ENCODE measurements at regions not wholly inside any gene's neighbourhood (a gene's known extent, or its start where the extent isn't known, plus 50 kb on each side); places are given as distances from the start of the nearest gene placed in this dataset.

DNA sequence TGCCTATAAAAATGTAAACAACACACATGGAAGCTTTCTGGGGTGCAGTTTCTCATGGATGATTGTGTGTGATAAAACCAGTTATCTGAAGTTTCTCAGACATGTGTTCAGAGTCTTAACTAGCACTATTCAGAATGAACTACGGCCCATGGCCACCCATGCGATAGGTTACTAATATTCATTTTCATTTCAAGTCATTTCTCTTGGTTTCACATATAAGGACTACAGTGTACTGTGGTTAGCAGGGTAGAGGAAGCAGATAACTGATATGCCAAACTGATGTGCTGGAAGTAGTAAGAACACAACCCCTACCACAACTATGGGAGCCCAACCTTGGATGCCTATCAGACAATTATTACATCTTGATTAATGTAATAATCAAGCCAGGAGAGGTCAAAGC lies 372.1 kb downstream of the DTWD2 start:
- FAIRE-seq: no peak
- POLR2A ChIA-PET: no interaction called here
- TF ChIP-seq, protein P1, sequence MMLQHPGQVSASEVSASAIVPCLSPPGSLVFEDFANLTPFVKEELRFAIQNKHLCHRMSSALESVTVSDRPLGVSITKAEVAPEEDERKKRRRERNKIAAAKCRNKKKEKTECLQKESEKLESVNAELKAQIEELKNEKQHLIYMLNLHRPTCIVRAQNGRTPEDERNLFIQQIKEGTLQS (IDR thresholded peaks at IDR 0.05; ENCODE audit: borderline replicate concordance, extremely low read depth, low read depth, low read length): no peak
- TF ChIP-seq PAX5 (IDR thresholded peaks at IDR 0.05; ENCODE audit: borderline replicate concordance, low read depth, low read length) (no peak), MYC (IDR thresholded peaks at IDR 0.05; ENCODE audit: insufficient read depth, insufficient read length, insufficient replicate concordance, low read length, severe bottlenecking) (no peak), RAD51 (IDR thresholded peaks at IDR 0.05) (no peak), YBX1 (IDR thresholded peaks at IDR 0.05) (no peak), DPF2 (IDR thresholded peaks at IDR 0.05) (no peak), MXI1 (IDR thresholded peaks at IDR 0.05; ENCODE audit: low read depth, low read length) (no peak), CHD4 (IDR thresholded peaks at IDR 0.05) (no peak), IKZF1 (conservative IDR thresholded peaks at IDR 0.05) (no peak), SRF (IDR thresholded peaks at IDR 0.05; ENCODE audit: low read depth in 2 of 2, low read length in 2 of 2) (no peak), JUNB (IDR thresholded peaks at IDR 0.05) (no peak), ASH2L (IDR thresholded peaks at IDR 0.05; ENCODE audit: borderline replicate concordance, low read depth) (no peak), YY1 (IDR thresholded peaks at IDR 0.05; ENCODE audit: low read depth, low read length) (no peak), MTA3 (IDR thresholded peaks at IDR 0.05; ENCODE audit: borderline replicate concordance, low read length) (no peak)
- TF ChIP-seq, protein P2, sequence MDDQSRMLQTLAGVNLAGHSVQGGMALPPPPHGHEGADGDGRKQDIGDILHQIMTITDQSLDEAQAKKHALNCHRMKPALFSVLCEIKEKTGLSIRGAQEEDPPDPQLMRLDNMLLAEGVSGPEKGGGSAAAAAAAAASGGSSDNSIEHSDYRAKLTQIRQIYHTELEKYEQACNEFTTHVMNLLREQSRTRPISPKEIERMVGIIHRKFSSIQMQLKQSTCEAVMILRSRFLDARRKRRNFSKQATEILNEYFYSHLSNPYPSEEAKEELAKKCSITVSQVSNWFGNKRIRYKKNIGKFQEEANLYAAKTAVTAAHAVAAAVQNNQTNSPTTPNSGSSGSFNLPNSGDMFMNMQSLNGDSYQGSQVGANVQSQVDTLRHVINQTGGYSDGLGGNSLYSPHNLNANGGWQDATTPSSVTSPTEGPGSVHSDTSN (IDR thresholded peaks at IDR 0.05; ENCODE audit: insufficient replicate concordance, low read depth, low read length): no peak
- TF ChIP-seq, protein P3, sequence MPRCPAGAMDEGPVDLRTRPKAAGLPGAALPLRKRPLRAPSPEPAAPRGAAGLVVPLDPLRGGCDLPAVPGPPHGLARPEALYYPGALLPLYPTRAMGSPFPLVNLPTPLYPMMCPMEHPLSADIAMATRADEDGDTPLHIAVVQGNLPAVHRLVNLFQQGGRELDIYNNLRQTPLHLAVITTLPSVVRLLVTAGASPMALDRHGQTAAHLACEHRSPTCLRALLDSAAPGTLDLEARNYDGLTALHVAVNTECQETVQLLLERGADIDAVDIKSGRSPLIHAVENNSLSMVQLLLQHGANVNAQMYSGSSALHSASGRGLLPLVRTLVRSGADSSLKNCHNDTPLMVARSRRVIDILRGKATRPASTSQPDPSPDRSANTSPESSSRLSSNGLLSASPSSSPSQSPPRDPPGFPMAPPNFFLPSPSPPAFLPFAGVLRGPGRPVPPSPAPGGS (IDR thresholded peaks at IDR 0.05; ENCODE audit: borderline replicate concordance, insufficient read depth, low read depth, low read length, poor library complexity, severe bottlenecking): no peak
- TF ChIP-seq, protein P4, sequence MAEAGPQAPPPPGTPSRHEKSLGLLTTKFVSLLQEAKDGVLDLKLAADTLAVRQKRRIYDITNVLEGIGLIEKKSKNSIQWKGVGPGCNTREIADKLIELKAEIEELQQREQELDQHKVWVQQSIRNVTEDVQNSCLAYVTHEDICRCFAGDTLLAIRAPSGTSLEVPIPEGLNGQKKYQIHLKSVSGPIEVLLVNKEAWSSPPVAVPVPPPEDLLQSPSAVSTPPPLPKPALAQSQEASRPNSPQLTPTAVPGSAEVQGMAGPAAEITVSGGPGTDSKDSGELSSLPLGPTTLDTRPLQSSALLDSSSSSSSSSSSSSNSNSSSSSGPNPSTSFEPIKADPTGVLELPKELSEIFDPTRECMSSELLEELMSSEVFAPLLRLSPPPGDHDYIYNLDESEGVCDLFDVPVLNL (IDR thresholded peaks at IDR 0.05; ENCODE audit: low read depth, low read length): no peak

More for the DNA sequence above, 372.1 kb downstream of the DTWD2 start:
- Histone ChIP-seq H2AFZ (ENCODE audit: control insufficient read depth, low read depth, low read length) (no peak overlapping the region), H3K27ac (ENCODE audit: control insufficient read depth, insufficient read depth) (no peak overlapping the region), H3K9ac (ENCODE audit: control insufficient read depth, insufficient read depth, low read length) (no peak overlapping the region), H3K4me1 (ENCODE audit: control insufficient read depth, insufficient read depth, low read length) (no peaks in the 10 kb centered on the region), H3K79me2 (ENCODE audit: control insufficient read depth, insufficient read depth, low read length) (no peaks in the 10 kb centered on the region), H3K9me3 (replicated peaks; ENCODE audit: control insufficient read depth, insufficient read depth, low read length) (no peaks in the 10 kb centered on the region), H3K4me3 (no peak overlapping the region), H3K36me3 (ENCODE audit: control insufficient read depth in 2 of 2, insufficient read depth in 2 of 2, low read length in 1 of 2) (no peaks in the 10 kb centered on the region), H3K4me2 (ENCODE audit: control insufficient read depth, insufficient read depth) (no peak overlapping the region), H3K27me3 (replicated peaks in 1 of 2; ENCODE audit: control insufficient read depth in 2 of 2, insufficient read depth in 2 of 2, low read length in 1 of 2) (no peaks in the 10 kb centered on the region), H4K20me1 (ENCODE audit: control insufficient read depth, insufficient read depth) (no peaks in the 10 kb centered on the region)
- RAD21 ChIA-PET (ENCODE audit: unreplicated experiment): no interaction called here
- intact Hi-C loops (cut with micrococcal nuclease; ENCODE audit: unreplicated experiment) (loop anchor here (2.0 to 10.0 kb wide), 2 partner anchors 177 to 339 kb away; no protein-coding TSS in a partner anchor), in situ Hi-C loops (cut with MboI) (loop anchor here (25.0 kb wide), 1 partner anchor 1154 kb away; no protein-coding TSS in a partner anchor)
- DNase-seq (ENCODE audit: low read depth, low spot score) (peak; percentile 12), ATAC-seq (peak; percentile 90)
- WGBS (ENCODE audit: insufficient coverage, insufficient replicate concordance, low lambda C conversion rate, missing lambda C conversion rate): 0% methylated on average over 2 of the region's 2 CpGs
- SMC1A ChIA-PET (ENCODE audit: uncharacterized antibody, unreplicated experiment): no interaction called here
- CTCF ChIA-PET: no interaction called here
- BruUV-seq (replicated peaks): no TSS peak

Data from GM12878 (cell line).